ENCODE measurements at regions not wholly inside any gene's neighbourhood (a gene's known extent, or its start where the extent isn't known, plus 50 kb on each side); places are given as distances from the start of the nearest gene placed in this dataset.

GRCh38 chr1:164433141-164433817, 125.7 kb upstream of the PBX1 start:
- CTCF ChIA-PET: no interaction called here
- no peak overlapping the region for H3K27ac ChIP-seq (ENCODE audit: low read depth in 2 of 2, low read length in 1 of 2)

GRCh38 chr1:164433818-164434170, 125.2 kb upstream of the PBX1 start:
- H3K27ac ChIP-seq (ENCODE audit: low read depth in 2 of 2, low read length in 1 of 2): no peak overlapping the region
- POLR2A ChIA-PET: no interaction called here
- no peaks in the 10 kb centered on the region for H3F3A ChIP-seq (replicated peaks; ENCODE audit: insufficient read depth)
- H3K9me3 ChIP-seq: no peaks in the 10 kb centered on the region
- no peaks in the 10 kb centered on the region for H3K27me3 ChIP-seq (ENCODE audit: insufficient read depth)
- no peaks in the 10 kb centered on the region for H3K36me3 ChIP-seq (replicated peaks in 1 of 2; ENCODE audit: control insufficient read depth in 1 of 2, insufficient read depth in 2 of 2, low read length in 1 of 2)
- no peaks in the 10 kb centered on the region for H4K20me1 ChIP-seq (ENCODE audit: insufficient read depth)
- CTCF ChIA-PET: no interaction called here
- DNase-seq: no peak
- TF ChIP-seq RAD21 (IDR thresholded peaks at IDR 0.05; ENCODE audit: low read length) (no peak), SMC3 (IDR thresholded peaks at IDR 0.05; ENCODE audit: low read depth, low read length) (no peak), CTCF (IDR thresholded peaks at IDR 0.05) (no peak), NRF1 (IDR thresholded peaks at IDR 0.05; ENCODE audit: low read depth, low read length) (no peak), FOXM1 (IDR thresholded peaks at IDR 0.05; ENCODE audit: low read depth) (no peak), MEF2A (IDR thresholded peaks at IDR 0.05; ENCODE audit: borderline replicate concordance, low read depth) (no peak), REST (IDR thresholded peaks at IDR 0.05; ENCODE audit: low read depth, low read length) (no peak), YY1 (IDR thresholded peaks at IDR 0.05; ENCODE audit: low read depth) (no peak), FOXJ3 (CRISPR knock-in tag; IDR thresholded peaks at IDR 0.05) (no peak), USF1 (IDR thresholded peaks at IDR 0.05; ENCODE audit: borderline replicate concordance, low read depth) (no peak), USF2 (IDR thresholded peaks at IDR 0.05; ENCODE audit: borderline replicate concordance, low read depth, low read length) (no peak), MAX (IDR thresholded peaks at IDR 0.05; ENCODE audit: low read depth) (no peak), GABPA (IDR thresholded peaks at IDR 0.05; ENCODE audit: low read depth) (no peak)
- no peaks in the 10 kb centered on the region for H3K79me2 ChIP-seq (ENCODE audit: insufficient read depth)
- H3K9me2 ChIP-seq: no peaks in the 10 kb centered on the region
- WGBS (ENCODE audit: low lambda C conversion rate): 0% methylated on average over 1 of the region's 1 CpG
- no peak overlapping the region for H3K9ac ChIP-seq
- no peak overlapping the region for H3K4me2 ChIP-seq
- H3K4me3 ChIP-seq (ENCODE audit: low read depth in 2 of 2, low read length in 1 of 2): no peak overlapping the region
- H3K4me1 ChIP-seq (ENCODE audit: control insufficient read depth in 1 of 2, insufficient read depth in 2 of 2, low read depth in 1 of 2, low read length in 1 of 2): no peaks in the 10 kb centered on the region
- H2AFZ ChIP-seq (ENCODE audit: low read depth): no peak overlapping the region

More at GRCh38 chr1:164433141-164433817, 125.7 kb upstream of the PBX1 start:
- no peak overlapping the region for H3K9ac ChIP-seq
- H4K20me1 ChIP-seq (ENCODE audit: insufficient read depth): no peaks in the 10 kb centered on the region
- H3K79me2 ChIP-seq (ENCODE audit: insufficient read depth): no peaks in the 10 kb centered on the region
- no peaks in the 10 kb centered on the region for H3F3A ChIP-seq (replicated peaks; ENCODE audit: insufficient read depth)
- no peaks in the 10 kb centered on the region for H3K4me1 ChIP-seq (ENCODE audit: control insufficient read depth in 1 of 2, insufficient read depth in 2 of 2, low read depth in 1 of 2, low read length in 1 of 2)
- TF ChIP-seq JUND (IDR thresholded peaks at IDR 0.05): no peak
- 18% methylated on average over 3 of the region's 3 CpGs for WGBS (ENCODE audit: low lambda C conversion rate)
- POLR2A ChIA-PET: no interaction called here
- no peak for DNase-seq
- no peak overlapping the region for H2AFZ ChIP-seq (ENCODE audit: low read depth)
- H3K9me2 ChIP-seq: no peaks in the 10 kb centered on the region
- no peaks in the 10 kb centered on the region for H3K9me3 ChIP-seq
- no peaks in the 10 kb centered on the region for H3K27me3 ChIP-seq (ENCODE audit: insufficient read depth)
- H3K4me2 ChIP-seq: no peak overlapping the region
- no peaks in the 10 kb centered on the region for H3K36me3 ChIP-seq (replicated peaks in 1 of 2; ENCODE audit: control insufficient read depth in 1 of 2, insufficient read depth in 2 of 2, low read length in 1 of 2)
- H3K4me3 ChIP-seq (ENCODE audit: low read depth in 2 of 2, low read length in 1 of 2): no peak overlapping the region

Measured in SK-N-SH (cell line).